Astrocyte of the spinal cord (primary cell): ENCODE measurements at regions not wholly inside any gene's neighbourhood (a gene's known extent, or its start where the extent isn't known, plus 50 kb on each side); places are given as distances from the start of the nearest gene placed in this dataset.

Experiments used
- DNase-seq: peaks from one replicate; pipeline ENCODE4 v3.0.0; 2011; ENCODE audit warnings: low read depth, low spot score
- H3K4me3 ChIP-seq: 2 replicates; pipeline ENCODE4 v1.5.1; 2011; ENCODE audit warnings: low read depth, mild to moderate bottlenecking, low read length, moderate library complexity
- CTCF ChIP-seq: IDR thresholded peaks from 2 replicates; pipeline ENCODE4 v1.5.1; 2012; ENCODE audit warnings: low read depth, mild to moderate bottlenecking, low read length, inconsistent platforms
- in situ Hi-C: cut with HindIII; loops from 2 replicates; pipeline ENCODE4 v1.10.0; 2017; ENCODE audit warnings: low sequenced_read_pairs

- no peak overlapping the region for H3K4me3 ChIP-seq
- in situ Hi-C loops = no loop called here
- DNase-seq = no peak
- no peak for TF ChIP-seq CTCF
Measured at GRCh38 chr6:23365732-23366131, 760.3 kb upstream of the NRSN1 start.

GRCh38 chr6:23367311-23367710, 758.7 kb upstream of the NRSN1 start:
- no peak for TF ChIP-seq CTCF
- in situ Hi-C loops = no loop called here
- DNase-seq = no peak
- H3K4me3 ChIP-seq = no peak overlapping the region

GRCh38 chr6:23368557-23368956, 757.5 kb upstream of the NRSN1 start:
- no peak for TF ChIP-seq CTCF
- DNase-seq = no peak
- in situ Hi-C loops = no loop called here
- H3K4me3 ChIP-seq = no peak overlapping the region

- no peak overlapping the region for H3K4me3 ChIP-seq
- TF ChIP-seq CTCF = no peak
- no peak for DNase-seq
- in situ Hi-C loops = no loop called here
Measured at GRCh38 chr6:23370051-23370450, 756.0 kb upstream of the NRSN1 start.

GRCh38 chr6:23371132-23371915, 754.7 kb upstream of the NRSN1 start:
- no peak overlapping the region for H3K4me3 ChIP-seq
- TF ChIP-seq CTCF = no peak
- no peak for DNase-seq
- in situ Hi-C loops = no loop called here

- TF ChIP-seq CTCF = no peak
- H3K4me3 ChIP-seq = no peak overlapping the region
- in situ Hi-C loops = no loop called here
- no peak for DNase-seq
Measured at GRCh38 chr6:23377830-23378229, 748.2 kb upstream of the NRSN1 start.
